Erythroblast (primary cell): ENCODE measurements at regions not wholly inside any gene's neighbourhood (a gene's known extent, or its start where the extent isn't known, plus 50 kb on each side); places are given as distances from the start of the nearest gene placed in this dataset.

Experiments
- DNase-seq, 2 experiments: peaks; one replicate each; lab custom pipeline; 2025; lab: John Stamatoyannopoulos, UW
- GATA1 ChIP-seq: IDR thresholded peaks from 2 replicates; pipeline ENCODE4 v1.6.1; 2011; ENCODE audit warnings: low read depth, mild to moderate bottlenecking, control low read depth, low read length, moderate library complexity
- POLR2A ChIP-seq: IDR thresholded peaks from 2 replicates; pipeline ENCODE4 v1.6.1; 2011; ENCODE audit warnings: mild to moderate bottlenecking, low read length

- TF ChIP-seq POLR2A (no peak), GATA1 (no peak)
- no peak for DNase-seq
Measured at GRCh38 chr17:77378318-77379064, 237.7 kb downstream of the SEC14L1 start.

GRCh38 chr17:77379065-77379428 lies 238.3 kb downstream of the SEC14L1 start:
- no peak for DNase-seq
- TF ChIP-seq GATA1 (no peak), POLR2A (no peak)

- TF ChIP-seq GATA1 (no peak), POLR2A (no peak)
Measured at GRCh38 chr17:77379832-77380231, 239.1 kb downstream of the SEC14L1 start.

GRCh38 chr17:77380395-77381184 lies 239.8 kb downstream of the SEC14L1 start:
- TF ChIP-seq GATA1: no peak
- no peak for TF ChIP-seq POLR2A
- no peak for DNase-seq

More at GRCh38 chr17:77379832-77380231, 239.1 kb downstream of the SEC14L1 start:
- no peak for DNase-seq

GRCh38 chr17:77381185-77381700 lies 240.5 kb downstream of the SEC14L1 start:
- DNase-seq: no peak
- TF ChIP-seq POLR2A: no peak
- TF ChIP-seq GATA1: no peak

GRCh38 chr17:77381731-77382130 lies 241.0 kb downstream of the SEC14L1 start:
- DNase-seq: no peak
- TF ChIP-seq POLR2A: no peak
- no peak for TF ChIP-seq GATA1

GRCh38 chr17:77382356-77382911 lies 241.7 kb downstream of the SEC14L1 start:
- DNase-seq: no peak
- TF ChIP-seq GATA1 (no peak), POLR2A (no peak)

- TF ChIP-seq GATA1 (no peak), POLR2A (no peak)
Measured at GRCh38 chr17:77382966-77383612, 242.3 kb downstream of the SEC14L1 start.

GRCh38 chr17:77383613-77384608 lies 243.1 kb downstream of the SEC14L1 start:
- no peak for DNase-seq
- TF ChIP-seq POLR2A: no peak
- no peak for TF ChIP-seq GATA1

More at GRCh38 chr17:77382966-77383612, 242.3 kb downstream of the SEC14L1 start:
- no peak for DNase-seq

GRCh38 chr17:77385750-77386501 lies 245.2 kb downstream of the SEC14L1 start:
- DNase-seq: peak; percentile 34 to 61
- TF ChIP-seq POLR2A: no peak
- TF ChIP-seq GATA1: no peak

- no peak for TF ChIP-seq GATA1
- no peak for TF ChIP-seq POLR2A
- no peak for DNase-seq
Measured at GRCh38 chr17:77386502-77387192, 245.9 kb downstream of the SEC14L1 start.
